NB4 (cell line): ENCODE measurements at regions not wholly inside any gene's neighbourhood (a gene's known extent, or its start where the extent isn't known, plus 50 kb on each side); places are given as distances from the start of the nearest gene placed in this dataset.

Source experiments
- MYC ChIP-seq: IDR thresholded peaks from 2 replicates; pipeline ENCODE4 v1.6.1; 2011; ENCODE audit warnings: low read depth, low read length
- POLR2A ChIP-seq: IDR thresholded peaks from 2 replicates; pipeline ENCODE4 v1.6.1; 2011; ENCODE audit warnings: mild to moderate bottlenecking; ENCODE audit not compliant: insufficient read length; ENCODE audit errors: extremely low read depth
- TF ChIP-seq, protein P1 (sequence below): IDR thresholded peaks from one replicate; pipeline ENCODE4 v1.5.1; 2012; ENCODE audit warnings: low read depth, low read length
- TF ChIP-seq, protein P2 (sequence below): IDR thresholded peaks from 2 replicates; pipeline ENCODE4 v1.6.1; 2011; ENCODE audit warnings: low read depth, low read length

DNA sequence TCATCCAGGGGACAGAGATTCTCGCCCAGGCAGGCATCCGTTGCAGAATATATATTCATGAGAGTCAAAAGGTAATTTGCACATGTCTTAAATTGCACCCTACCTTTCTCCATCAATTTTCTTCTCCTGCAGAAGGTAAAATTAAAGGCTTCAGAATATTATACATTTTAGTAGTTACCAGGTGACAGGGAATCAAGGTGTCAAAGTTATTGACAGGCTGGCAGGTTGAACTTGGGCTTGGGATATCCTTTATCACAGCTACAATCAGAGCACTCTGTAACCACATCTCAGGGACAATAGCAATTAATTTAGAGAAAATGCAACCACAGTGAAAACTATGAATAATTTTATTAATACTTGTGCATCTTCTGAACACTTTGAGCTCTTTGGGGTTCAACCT lies 66.9 kb upstream of the GSC start:
- TF ChIP-seq, protein P1, sequence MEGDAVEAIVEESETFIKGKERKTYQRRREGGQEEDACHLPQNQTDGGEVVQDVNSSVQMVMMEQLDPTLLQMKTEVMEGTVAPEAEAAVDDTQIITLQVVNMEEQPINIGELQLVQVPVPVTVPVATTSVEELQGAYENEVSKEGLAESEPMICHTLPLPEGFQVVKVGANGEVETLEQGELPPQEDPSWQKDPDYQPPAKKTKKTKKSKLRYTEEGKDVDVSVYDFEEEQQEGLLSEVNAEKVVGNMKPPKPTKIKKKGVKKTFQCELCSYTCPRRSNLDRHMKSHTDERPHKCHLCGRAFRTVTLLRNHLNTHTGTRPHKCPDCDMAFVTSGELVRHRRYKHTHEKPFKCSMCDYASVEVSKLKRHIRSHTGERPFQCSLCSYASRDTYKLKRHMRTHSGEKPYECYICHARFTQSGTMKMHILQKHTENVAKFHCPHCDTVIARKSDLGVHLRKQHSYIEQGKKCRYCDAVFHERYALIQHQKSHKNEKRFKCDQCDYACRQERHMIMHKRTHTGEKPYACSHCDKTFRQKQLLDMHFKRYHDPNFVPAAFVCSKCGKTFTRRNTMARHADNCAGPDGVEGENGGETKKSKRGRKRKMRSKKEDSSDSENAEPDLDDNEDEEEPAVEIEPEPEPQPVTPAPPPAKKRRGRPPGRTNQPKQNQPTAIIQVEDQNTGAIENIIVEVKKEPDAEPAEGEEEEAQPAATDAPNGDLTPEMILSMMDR, result no peak
- TF ChIP-seq MYC (no peak), POLR2A (no peak)
- TF ChIP-seq, protein P2, sequence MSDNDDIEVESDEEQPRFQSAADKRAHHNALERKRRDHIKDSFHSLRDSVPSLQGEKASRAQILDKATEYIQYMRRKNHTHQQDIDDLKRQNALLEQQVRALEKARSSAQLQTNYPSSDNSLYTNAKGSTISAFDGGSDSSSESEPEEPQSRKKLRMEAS, result no peak
